Thoracic aorta (tissue), 2 donors: ENCODE measurements at regions not wholly inside any gene's neighbourhood (a gene's known extent, or its start where the extent isn't known, plus 50 kb on each side); places are given as distances from the start of the nearest gene placed in this dataset.

ENCODE experiments used
- ATAC-seq: fragments of 150-250 bp; one replicate; pipeline ENCODE4 v1.8.0; 2017; ENCODE audit warnings: low read depth; ENCODE audit not compliant: insufficient number of reproducible peaks, low FRiP score
- DNase-seq: peaks from one replicate; pipeline ENCODE4 v3.0.0-alpha.2; 2020; ENCODE audit warnings: low spot score
- H3K27ac ChIP-seq, 2 donors: fragments of 200-600 bp; sonication (generic); 1 replicate in 1 of 2; 2 replicates in 1 of 2; pipeline ENCODE4 v1.5.1; 2016; ENCODE audit warnings: mild to moderate bottlenecking in 2 of 2, moderate library complexity in 2 of 2
- H3K27me3 ChIP-seq: fragments of 200-600 bp; sonication (generic); replicated peaks from 2 replicates; pipeline ENCODE4 v1.6.0; 2016; ENCODE audit warnings: mild to moderate bottlenecking; ENCODE audit not compliant: insufficient read depth
- H3K36me3 ChIP-seq: fragments of 200-600 bp; sonication (generic); one replicate; pipeline ENCODE4 v1.5.1; 2016
- H3K4me1 ChIP-seq, 2 donors: fragments of 200-600 bp; sonication (generic); 1 replicate in 1 of 2; 2 replicates in 1 of 2; pipeline versions ENCODE4 v1.5.1 to v1.6.0; 2016; ENCODE audit warnings: low read depth in 2 of 2, mild to moderate bottlenecking in 1 of 2; ENCODE audit not compliant: control insufficient read depth in 1 of 2
- H3K4me3 ChIP-seq: fragments of 200-600 bp; sonication (generic); 2 replicates; pipeline ENCODE4 v1.5.1; 2016; ENCODE audit warnings: mild to moderate bottlenecking
- H3K9me3 ChIP-seq: fragments of 200-600 bp; sonication (generic); 2 replicates; pipeline ENCODE4 v1.5.1; 2016
- TF ChIP-seq, protein P1 (sequence below): fragments of 200-600 bp; sonication (generic); IDR thresholded peaks from one replicate; pipeline ENCODE4 v1.5.1; 2019; ENCODE audit warnings: antibody characterized with exemption

GRCh38 chr1:233549404-233549803 lies 64.5 kb upstream of the KCNK1 start:
- DNase-seq (no peak), ATAC-seq (no peak)
- no peak overlapping the region for H3K27ac ChIP-seq
- H3K36me3 ChIP-seq: no peaks in the 10 kb centered on the region
- H3K9me3 ChIP-seq: no peaks in the 10 kb centered on the region
- no peak overlapping the region for H3K4me3 ChIP-seq
- no peaks in the 10 kb centered on the region for H3K4me1 ChIP-seq
- TF ChIP-seq, protein P1, sequence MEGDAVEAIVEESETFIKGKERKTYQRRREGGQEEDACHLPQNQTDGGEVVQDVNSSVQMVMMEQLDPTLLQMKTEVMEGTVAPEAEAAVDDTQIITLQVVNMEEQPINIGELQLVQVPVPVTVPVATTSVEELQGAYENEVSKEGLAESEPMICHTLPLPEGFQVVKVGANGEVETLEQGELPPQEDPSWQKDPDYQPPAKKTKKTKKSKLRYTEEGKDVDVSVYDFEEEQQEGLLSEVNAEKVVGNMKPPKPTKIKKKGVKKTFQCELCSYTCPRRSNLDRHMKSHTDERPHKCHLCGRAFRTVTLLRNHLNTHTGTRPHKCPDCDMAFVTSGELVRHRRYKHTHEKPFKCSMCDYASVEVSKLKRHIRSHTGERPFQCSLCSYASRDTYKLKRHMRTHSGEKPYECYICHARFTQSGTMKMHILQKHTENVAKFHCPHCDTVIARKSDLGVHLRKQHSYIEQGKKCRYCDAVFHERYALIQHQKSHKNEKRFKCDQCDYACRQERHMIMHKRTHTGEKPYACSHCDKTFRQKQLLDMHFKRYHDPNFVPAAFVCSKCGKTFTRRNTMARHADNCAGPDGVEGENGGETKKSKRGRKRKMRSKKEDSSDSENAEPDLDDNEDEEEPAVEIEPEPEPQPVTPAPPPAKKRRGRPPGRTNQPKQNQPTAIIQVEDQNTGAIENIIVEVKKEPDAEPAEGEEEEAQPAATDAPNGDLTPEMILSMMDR: no peak
- H3K27me3 ChIP-seq: no peaks in the 10 kb centered on the region

DNA sequence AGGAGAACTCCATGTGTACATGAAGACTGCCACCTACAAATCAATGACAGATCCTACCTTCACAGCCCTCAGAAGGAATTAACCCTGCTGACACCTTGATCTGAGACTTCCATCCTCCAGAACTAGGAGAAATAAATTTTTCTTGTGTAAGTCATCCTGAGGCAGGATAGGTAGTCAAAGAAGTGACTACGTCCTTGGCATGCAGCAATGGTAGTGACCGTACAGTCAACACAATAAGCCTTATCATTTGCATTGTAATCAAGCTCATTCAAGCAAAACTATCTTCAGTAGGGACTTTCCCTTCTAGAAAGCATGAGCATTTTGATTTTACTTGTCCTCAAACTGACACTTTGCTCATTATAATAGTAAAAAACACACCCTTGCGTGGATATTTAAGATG lies 64.0 kb upstream of the KCNK1 start:
- Histone ChIP-seq H3K27ac (no peak overlapping the region), H3K36me3 (no peaks in the 10 kb centered on the region), H3K27me3 (no peaks in the 10 kb centered on the region), H3K4me1 (no peaks in the 10 kb centered on the region), H3K9me3 (no peaks in the 10 kb centered on the region), H3K4me3 (no peak overlapping the region)
- TF ChIP-seq, protein P1: no peak
- ATAC-seq (no peak), DNase-seq (no peak)

- no peak overlapping the region for H3K4me3 ChIP-seq
- H3K36me3 ChIP-seq: no peaks in the 10 kb centered on the region
- H3K27me3 ChIP-seq: no peaks in the 10 kb centered on the region
- TF ChIP-seq, protein P1: no peak
- H3K27ac ChIP-seq: no peak overlapping the region
- ATAC-seq (no peak), DNase-seq (no peak)
- H3K4me1 ChIP-seq: no peaks in the 10 kb centered on the region
- no peaks in the 10 kb centered on the region for H3K9me3 ChIP-seq
These were observed 59.9 kb upstream of the KCNK1 start for GRCh38 chr1:233554037-233554436.

GRCh38 chr1:233561708-233562426 lies 52.0 kb upstream of the KCNK1 start:
- no peak for DNase-seq
- Histone ChIP-seq H3K36me3 (no peaks in the 10 kb centered on the region), H3K9me3 (peaks cover 20% of the 10 kb centered on the region), H3K4me3 (no peak overlapping the region), H3K27me3 (no peaks in the 10 kb centered on the region), H3K27ac (no peak overlapping the region), H3K4me1 (no peaks in the 10 kb centered on the region)
- TF ChIP-seq, protein P1: no peak
- ATAC-seq: no peak
